Stimulated activated memory B cell treated with anti-CD40 and anti-IgM and Interleukin-4, amounts not matched to agents 10 μg/mL and 1 μg/mL and 100 μg/mL, for 72 hours (primary cell): ENCODE measurements at regions not wholly inside any gene's neighbourhood (a gene's known extent, or its start where the extent isn't known, plus 50 kb on each side); places are given as distances from the start of the nearest gene placed in this dataset.

Experiments
- ATAC-seq: fragments of 150-1000 bp; cut with Tn5 transposase; 2 replicates; pipeline ENCODE4 v1.10.0; 2021
- H3K27ac Mint-ChIP-seq: one replicate; pipeline ENCODE4 v1.8.0; 2022; ENCODE audit warnings: mild to moderate bottlenecking, mixed read lengths
- H3K27me3 Mint-ChIP-seq: one replicate; pipeline ENCODE4 v1.8.0; 2022; ENCODE audit warnings: mixed read lengths
- H3K36me3 Mint-ChIP-seq: one replicate; pipeline ENCODE4 v1.8.0; 2022; ENCODE audit warnings: mixed read lengths
- H3K4me1 Mint-ChIP-seq: one replicate; pipeline ENCODE4 v1.8.0; 2022; ENCODE audit warnings: mixed read lengths
- H3K4me3 Mint-ChIP-seq: one replicate; pipeline ENCODE4 v1.8.0; 2022; ENCODE audit warnings: mild to moderate bottlenecking, moderate library complexity, mixed read lengths
- H3K9me3 Mint-ChIP-seq: one replicate; pipeline ENCODE4 v1.8.0; 2022; ENCODE audit warnings: mixed read lengths

- Mint-ChIP-seq H3K4me1 (no peaks in the 10 kb centered on the region), H3K9me3 (peaks cover 5% of the 10 kb centered on the region), H3K4me3 (no peak overlapping the region)
Measured at GRCh38 chr16:64773638-64774037, 348.2 kb downstream of the CDH11 start.

GRCh38 chr16:64773184-64773583 lies 348.7 kb downstream of the CDH11 start:
- Mint-ChIP-seq H3K27me3 (no peaks in the 10 kb centered on the region), H3K27ac (no peak overlapping the region), H3K4me1 (no peaks in the 10 kb centered on the region), H3K9me3 (peaks cover 5% of the 10 kb centered on the region), H3K36me3 (no peaks in the 10 kb centered on the region), H3K4me3 (no peak overlapping the region)
- no peak for ATAC-seq

More at GRCh38 chr16:64773638-64774037, 348.2 kb downstream of the CDH11 start:
- Mint-ChIP-seq H3K36me3 (no peaks in the 10 kb centered on the region), H3K27me3 (no peaks in the 10 kb centered on the region), H3K27ac (no peak overlapping the region)
- no peak for ATAC-seq

- no peaks in the 10 kb centered on the region for H3K27me3 Mint-ChIP-seq
- no peak for ATAC-seq
- H3K36me3 Mint-ChIP-seq: no peaks in the 10 kb centered on the region
- no peaks in the 10 kb centered on the region for H3K4me1 Mint-ChIP-seq
- H3K9me3 Mint-ChIP-seq: peaks cover 3% of the 10 kb centered on the region
- H3K27ac Mint-ChIP-seq: no peak overlapping the region
- H3K4me3 Mint-ChIP-seq: no peak overlapping the region
Measured at GRCh38 chr16:64771273-64771672, 350.6 kb downstream of the CDH11 start.

- Mint-ChIP-seq H3K4me1 (no peaks in the 10 kb centered on the region), H3K36me3 (no peaks in the 10 kb centered on the region), H3K27me3 (no peaks in the 10 kb centered on the region), H3K4me3 (no peak overlapping the region), H3K9me3 (peaks cover 14% of the 10 kb centered on the region), H3K27ac (no peak overlapping the region)
- ATAC-seq: no peak
Measured at GRCh38 chr16:64762211-64762610, 359.7 kb downstream of the CDH11 start.

- no peaks in the 10 kb centered on the region for H3K36me3 Mint-ChIP-seq
- H3K27me3 Mint-ChIP-seq: no peaks in the 10 kb centered on the region
- no peak overlapping the region for H3K27ac Mint-ChIP-seq
- peaks cover 7% of the 10 kb centered on the region for H3K9me3 Mint-ChIP-seq
- ATAC-seq: no peak
- H3K4me3 Mint-ChIP-seq: no peak overlapping the region
- H3K4me1 Mint-ChIP-seq: no peaks in the 10 kb centered on the region
Measured at GRCh38 chr16:64754279-64754678, 367.6 kb downstream of the CDH11 start.

GRCh38 chr16:64751906-64752305 lies 370.0 kb downstream of the CDH11 start:
- ATAC-seq: no peak
- H3K4me3 Mint-ChIP-seq: no peak overlapping the region

GRCh38 chr16:64749346-64749745 lies 372.5 kb downstream of the CDH11 start:
- peaks cover 6% of the 10 kb centered on the region for H3K9me3 Mint-ChIP-seq
- no peaks in the 10 kb centered on the region for H3K36me3 Mint-ChIP-seq
- no peak overlapping the region for H3K27ac Mint-ChIP-seq
- no peak for ATAC-seq
- H3K27me3 Mint-ChIP-seq: no peaks in the 10 kb centered on the region
- H3K4me3 Mint-ChIP-seq: no peak overlapping the region
- H3K4me1 Mint-ChIP-seq: no peaks in the 10 kb centered on the region

More at GRCh38 chr16:64751906-64752305, 370.0 kb downstream of the CDH11 start:
- Mint-ChIP-seq H3K36me3 (no peaks in the 10 kb centered on the region), H3K4me1 (no peaks in the 10 kb centered on the region), H3K27ac (no peak overlapping the region), H3K27me3 (no peaks in the 10 kb centered on the region), H3K9me3 (peaks cover 7% of the 10 kb centered on the region)

- ATAC-seq: no peak
- H3K4me1 Mint-ChIP-seq: no peaks in the 10 kb centered on the region
- H3K36me3 Mint-ChIP-seq: no peaks in the 10 kb centered on the region
- H3K4me3 Mint-ChIP-seq: no peak overlapping the region
- no peaks in the 10 kb centered on the region for H3K27me3 Mint-ChIP-seq
- peaks cover 6% of the 10 kb centered on the region for H3K9me3 Mint-ChIP-seq
- H3K27ac Mint-ChIP-seq: no peak overlapping the region
Measured at GRCh38 chr16:64745258-64745930, 376.5 kb downstream of the CDH11 start.

GRCh38 chr16:64742455-64743223 lies 379.2 kb downstream of the CDH11 start:
- no peaks in the 10 kb centered on the region for H3K36me3 Mint-ChIP-seq

GRCh38 chr16:64740261-64740660 lies 381.6 kb downstream of the CDH11 start:
- H3K27me3 Mint-ChIP-seq: no peaks in the 10 kb centered on the region
- H3K36me3 Mint-ChIP-seq: no peaks in the 10 kb centered on the region
- H3K4me1 Mint-ChIP-seq: no peaks in the 10 kb centered on the region
- H3K27ac Mint-ChIP-seq: no peak overlapping the region
- peaks cover 6% of the 10 kb centered on the region for H3K9me3 Mint-ChIP-seq
- no peak for ATAC-seq
- H3K4me3 Mint-ChIP-seq: no peak overlapping the region

More at GRCh38 chr16:64742455-64743223, 379.2 kb downstream of the CDH11 start:
- Mint-ChIP-seq H3K9me3 (peaks cover 5% of the 10 kb centered on the region), H3K27me3 (no peaks in the 10 kb centered on the region), H3K4me3 (no peak overlapping the region), H3K4me1 (no peaks in the 10 kb centered on the region), H3K27ac (no peak overlapping the region)
- no peak for ATAC-seq

GRCh38 chr16:64738321-64738960 lies 383.4 kb downstream of the CDH11 start:
- H3K27ac Mint-ChIP-seq: no peak overlapping the region
- H3K4me3 Mint-ChIP-seq: no peak overlapping the region
- H3K27me3 Mint-ChIP-seq: no peaks in the 10 kb centered on the region
- no peaks in the 10 kb centered on the region for H3K4me1 Mint-ChIP-seq
- H3K9me3 Mint-ChIP-seq: peaks cover 7% of the 10 kb centered on the region
- no peaks in the 10 kb centered on the region for H3K36me3 Mint-ChIP-seq
- ATAC-seq: no peak

GRCh38 chr16:64736857-64737256 lies 385.0 kb downstream of the CDH11 start:
- no peak overlapping the region for H3K27ac Mint-ChIP-seq
- no peaks in the 10 kb centered on the region for H3K36me3 Mint-ChIP-seq
- H3K4me3 Mint-ChIP-seq: no peak overlapping the region
- no peaks in the 10 kb centered on the region for H3K27me3 Mint-ChIP-seq
- H3K4me1 Mint-ChIP-seq: no peaks in the 10 kb centered on the region
- no peak for ATAC-seq
- H3K9me3 Mint-ChIP-seq: peaks cover 9% of the 10 kb centered on the region

GRCh38 chr16:64731891-64732290 lies 390.0 kb downstream of the CDH11 start:
- Mint-ChIP-seq H3K4me1 (no peaks in the 10 kb centered on the region), H3K27me3 (no peaks in the 10 kb centered on the region), H3K4me3 (no peak overlapping the region), H3K36me3 (no peaks in the 10 kb centered on the region), H3K9me3 (peaks cover 8% of the 10 kb centered on the region), H3K27ac (no peak overlapping the region)
- ATAC-seq: no peak

GRCh38 chr16:64730261-64730660 lies 391.6 kb downstream of the CDH11 start:
- Mint-ChIP-seq H3K9me3 (peaks cover 5% of the 10 kb centered on the region), H3K36me3 (no peaks in the 10 kb centered on the region), H3K27me3 (no peaks in the 10 kb centered on the region), H3K4me3 (no peak overlapping the region), H3K4me1 (no peaks in the 10 kb centered on the region), H3K27ac (no peak overlapping the region)
- ATAC-seq: no peak

- ATAC-seq: no peak
- H3K9me3 Mint-ChIP-seq: peaks cover 8% of the 10 kb centered on the region
- no peaks in the 10 kb centered on the region for H3K27me3 Mint-ChIP-seq
Measured at GRCh38 chr16:64724339-64724738, 397.5 kb downstream of the CDH11 start.

More at GRCh38 chr16:64724339-64724738, 397.5 kb downstream of the CDH11 start:
- Mint-ChIP-seq H3K4me3 (no peak overlapping the region), H3K4me1 (no peaks in the 10 kb centered on the region), H3K36me3 (no peaks in the 10 kb centered on the region), H3K27ac (no peak overlapping the region)
